GM23338 (cell line): ENCODE measurements at regions not wholly inside any gene's neighbourhood (a gene's known extent, or its start where the extent isn't known, plus 50 kb on each side); places are given as distances from the start of the nearest gene placed in this dataset.

Experiments
- ATAC-seq: fragments of 200-7000 bp; cut with Tn5 transposase; 3 replicates; pipeline ENCODE4 v1.9.1; 2020
- DNase-seq: peaks from one replicate; pipeline ENCODE4 v3.0.0-alpha.2; 2015; ENCODE audit warnings: low spot score
- H2AFZ ChIP-seq: fragments of 200-600 bp; sonication (generic); 2 replicates; pipeline ENCODE4 v1.8.0; 2016; ENCODE audit warnings: antibody characterized with exemption, mild to moderate bottlenecking, moderate library complexity
- H3F3A ChIP-seq: fragments of 200-600 bp; sonication (generic); replicated peaks from 2 replicates; pipeline ENCODE4 v1.8.0; 2017; ENCODE audit warnings: antibody characterized with exemption, mixed run types, low read depth
- H3K27ac ChIP-seq: fragments of 200-600 bp; sonication (generic); 2 replicates; pipeline ENCODE4 v1.6.1; 2016; ENCODE audit warnings: low read depth
- H3K27me3 ChIP-seq: fragments of 200-600 bp; sonication (generic); 2 replicates; pipeline ENCODE4 v1.8.0; 2016; ENCODE audit warnings: mild to moderate bottlenecking, mixed run types, moderate library complexity; ENCODE audit not compliant: insufficient read depth
- H3K36me3 ChIP-seq: fragments of 200-600 bp; sonication (generic); 2 replicates; pipeline ENCODE4 v1.8.0; 2016; ENCODE audit warnings: mild to moderate bottlenecking; ENCODE audit not compliant: insufficient read depth
- H3K4me1 ChIP-seq: fragments of 200-600 bp; sonication (generic); 2 replicates; pipeline ENCODE4 v1.8.0; 2016; ENCODE audit warnings: mild to moderate bottlenecking, moderate library complexity; ENCODE audit not compliant: insufficient read depth
- H3K4me2 ChIP-seq: fragments of 200-600 bp; sonication (generic); 2 replicates; pipeline ENCODE4 v1.7.1; 2017; ENCODE audit warnings: mixed run types
- H3K4me3 ChIP-seq: fragments of 200-600 bp; sonication (generic); 2 replicates; pipeline ENCODE4 v1.6.1; 2016; ENCODE audit warnings: mixed run types
- H3K79me2 ChIP-seq: fragments of 200-600 bp; sonication (generic); replicated peaks from 2 replicates; pipeline ENCODE4 v1.8.0; 2017; ENCODE audit warnings: mild to moderate bottlenecking; ENCODE audit not compliant: insufficient read depth
- H3K9me2 ChIP-seq: fragments of 200-600 bp; sonication (generic); 2 replicates; pipeline ENCODE4 v1.8.0; 2017; ENCODE audit not compliant: insufficient read depth
- H4K20me1 ChIP-seq: fragments of 200-600 bp; sonication (generic); replicated peaks from 2 replicates; pipeline ENCODE4 v1.8.0; 2017; ENCODE audit warnings: mild to moderate bottlenecking; ENCODE audit not compliant: insufficient read depth
- H3K27ac Mint-ChIP-seq: 2 replicates; pipeline ENCODE4 v1.8.0; 2020; ENCODE audit warnings: inconsistent platforms, mild to moderate bottlenecking, moderate library complexity, mixed read lengths
- H3K27me3 Mint-ChIP-seq: 3 replicates; pipeline ENCODE4 v1.8.0; 2022; ENCODE audit warnings: low read depth, mild to moderate bottlenecking, moderate library complexity, mixed read lengths, inconsistent platforms; ENCODE audit not compliant: insufficient read depth, poor library complexity
- H3K36me3 Mint-ChIP-seq: 3 replicates; pipeline ENCODE4 v1.8.0; 2021; ENCODE audit warnings: low read depth, mild to moderate bottlenecking, inconsistent platforms, moderate library complexity, mixed read lengths
- H3K4me1 Mint-ChIP-seq: 3 replicates; pipeline ENCODE4 v1.8.0; 2020; ENCODE audit warnings: mild to moderate bottlenecking, inconsistent platforms, mixed read lengths
- H3K4me3 Mint-ChIP-seq: 3 replicates; pipeline ENCODE4 v1.8.0; 2021; ENCODE audit warnings: moderate library complexity, mild to moderate bottlenecking, inconsistent platforms, mixed read lengths
- H3K9me3 Mint-ChIP-seq: 3 replicates; pipeline ENCODE4 v1.8.0; 2020; ENCODE audit warnings: moderate library complexity, mild to moderate bottlenecking, inconsistent platforms, mixed read lengths
- CREB1 ChIP-seq: fragments of 250-450 bp; sonication (Bioruptor Pico); IDR thresholded peaks from 2 replicates; pipeline ENCODE4 v1.5.0; 2020; ENCODE audit warnings: low read depth, mild to moderate bottlenecking, moderate library complexity
- ETS1 ChIP-seq: IDR thresholded peaks from 2 replicates; pipeline ENCODE4 v1.6.1; 2016; ENCODE audit warnings: antibody characterized with exemption
- EZH2 ChIP-seq: fragments of 200-600 bp; sonication (generic); IDR thresholded peaks from one replicate; pipeline ENCODE4 v1.8.0; 2017; ENCODE audit warnings: antibody characterized with exemption, mild to moderate bottlenecking, low read depth; ENCODE audit not compliant: unreplicated experiment
- JUNB ChIP-seq: IDR thresholded peaks from one replicate; pipeline ENCODE4 v1.6.1; 2016; ENCODE audit warnings: antibody characterized with exemption; ENCODE audit not compliant: unreplicated experiment
- POLR2AphosphoS5 ChIP-seq: IDR thresholded peaks from 2 replicates; pipeline ENCODE4 v1.6.1; 2016; ENCODE audit warnings: antibody characterized with exemption, low read depth
- ZNF114 ChIP-seq: fragments of 250-450 bp; sonication (Bioruptor Pico); IDR thresholded peaks from 2 replicates; pipeline ENCODE4 v1.5.0; 2020; ENCODE audit warnings: mild to moderate bottlenecking, moderate library complexity
- ZNF331 ChIP-seq: fragments of 250-450 bp; sonication (Bioruptor Pico); IDR thresholded peaks from 2 replicates; pipeline ENCODE4 v1.5.0; 2020; ENCODE audit warnings: low read depth, mild to moderate bottlenecking, moderate library complexity
- TF ChIP-seq, protein P1 (sequence below): fragments of 250-450 bp; sonication (Bioruptor Pico); IDR thresholded peaks from 2 replicates; pipeline ENCODE4 v1.5.0; 2020; ENCODE audit warnings: mild to moderate bottlenecking, moderate library complexity
- TF ChIP-seq, protein P2 (sequence below): IDR thresholded peaks from one replicate; pipeline ENCODE4 v1.6.1; 2018; ENCODE audit warnings: antibody characterized with exemption; ENCODE audit not compliant: unreplicated experiment
- TF ChIP-seq, protein P3 (sequence below), 2 experiments: fragments of 200-600 bp in 1 of 2; sonication (generic) in 1 of 2; conservative IDR thresholded peaks; 2 replicates each; pipeline versions ENCODE4 v1.5.1 to v1.6.1; 2016 to 2017; ENCODE audit warnings: antibody characterized with exemption in 2 of 2, low read depth in 2 of 2, mild to moderate bottlenecking in 2 of 2, moderate library complexity in 1 of 2

GRCh38 chr22:34308101-34308500, 387.8 kb upstream of the LARGE1 start:
- Histone ChIP-seq H3K4me3 (no peak overlapping the region), H3K27me3 (no peaks in the 10 kb centered on the region), H3F3A (no peaks in the 10 kb centered on the region), H3K27ac (no peak overlapping the region), H4K20me1 (no peaks in the 10 kb centered on the region), H3K79me2 (no peaks in the 10 kb centered on the region), H3K4me1 (no peaks in the 10 kb centered on the region), H3K4me2 (no peak overlapping the region), H3K36me3 (no peaks in the 10 kb centered on the region), H3K9me2 (peaks cover 3% of the 10 kb centered on the region; the same call in 1 of the 2 replicates), H2AFZ (no peak overlapping the region)
- H3K4me1 Mint-ChIP-seq, result no peaks in the 10 kb centered on the region
- peaks cover 86% of the 10 kb centered on the region for H3K9me3 Mint-ChIP-seq
- ATAC-seq (no peak), DNase-seq (no peak)
- no peak for TF ChIP-seq CREB1 (CRISPR knock-in tag)
- TF ChIP-seq, protein P1, sequence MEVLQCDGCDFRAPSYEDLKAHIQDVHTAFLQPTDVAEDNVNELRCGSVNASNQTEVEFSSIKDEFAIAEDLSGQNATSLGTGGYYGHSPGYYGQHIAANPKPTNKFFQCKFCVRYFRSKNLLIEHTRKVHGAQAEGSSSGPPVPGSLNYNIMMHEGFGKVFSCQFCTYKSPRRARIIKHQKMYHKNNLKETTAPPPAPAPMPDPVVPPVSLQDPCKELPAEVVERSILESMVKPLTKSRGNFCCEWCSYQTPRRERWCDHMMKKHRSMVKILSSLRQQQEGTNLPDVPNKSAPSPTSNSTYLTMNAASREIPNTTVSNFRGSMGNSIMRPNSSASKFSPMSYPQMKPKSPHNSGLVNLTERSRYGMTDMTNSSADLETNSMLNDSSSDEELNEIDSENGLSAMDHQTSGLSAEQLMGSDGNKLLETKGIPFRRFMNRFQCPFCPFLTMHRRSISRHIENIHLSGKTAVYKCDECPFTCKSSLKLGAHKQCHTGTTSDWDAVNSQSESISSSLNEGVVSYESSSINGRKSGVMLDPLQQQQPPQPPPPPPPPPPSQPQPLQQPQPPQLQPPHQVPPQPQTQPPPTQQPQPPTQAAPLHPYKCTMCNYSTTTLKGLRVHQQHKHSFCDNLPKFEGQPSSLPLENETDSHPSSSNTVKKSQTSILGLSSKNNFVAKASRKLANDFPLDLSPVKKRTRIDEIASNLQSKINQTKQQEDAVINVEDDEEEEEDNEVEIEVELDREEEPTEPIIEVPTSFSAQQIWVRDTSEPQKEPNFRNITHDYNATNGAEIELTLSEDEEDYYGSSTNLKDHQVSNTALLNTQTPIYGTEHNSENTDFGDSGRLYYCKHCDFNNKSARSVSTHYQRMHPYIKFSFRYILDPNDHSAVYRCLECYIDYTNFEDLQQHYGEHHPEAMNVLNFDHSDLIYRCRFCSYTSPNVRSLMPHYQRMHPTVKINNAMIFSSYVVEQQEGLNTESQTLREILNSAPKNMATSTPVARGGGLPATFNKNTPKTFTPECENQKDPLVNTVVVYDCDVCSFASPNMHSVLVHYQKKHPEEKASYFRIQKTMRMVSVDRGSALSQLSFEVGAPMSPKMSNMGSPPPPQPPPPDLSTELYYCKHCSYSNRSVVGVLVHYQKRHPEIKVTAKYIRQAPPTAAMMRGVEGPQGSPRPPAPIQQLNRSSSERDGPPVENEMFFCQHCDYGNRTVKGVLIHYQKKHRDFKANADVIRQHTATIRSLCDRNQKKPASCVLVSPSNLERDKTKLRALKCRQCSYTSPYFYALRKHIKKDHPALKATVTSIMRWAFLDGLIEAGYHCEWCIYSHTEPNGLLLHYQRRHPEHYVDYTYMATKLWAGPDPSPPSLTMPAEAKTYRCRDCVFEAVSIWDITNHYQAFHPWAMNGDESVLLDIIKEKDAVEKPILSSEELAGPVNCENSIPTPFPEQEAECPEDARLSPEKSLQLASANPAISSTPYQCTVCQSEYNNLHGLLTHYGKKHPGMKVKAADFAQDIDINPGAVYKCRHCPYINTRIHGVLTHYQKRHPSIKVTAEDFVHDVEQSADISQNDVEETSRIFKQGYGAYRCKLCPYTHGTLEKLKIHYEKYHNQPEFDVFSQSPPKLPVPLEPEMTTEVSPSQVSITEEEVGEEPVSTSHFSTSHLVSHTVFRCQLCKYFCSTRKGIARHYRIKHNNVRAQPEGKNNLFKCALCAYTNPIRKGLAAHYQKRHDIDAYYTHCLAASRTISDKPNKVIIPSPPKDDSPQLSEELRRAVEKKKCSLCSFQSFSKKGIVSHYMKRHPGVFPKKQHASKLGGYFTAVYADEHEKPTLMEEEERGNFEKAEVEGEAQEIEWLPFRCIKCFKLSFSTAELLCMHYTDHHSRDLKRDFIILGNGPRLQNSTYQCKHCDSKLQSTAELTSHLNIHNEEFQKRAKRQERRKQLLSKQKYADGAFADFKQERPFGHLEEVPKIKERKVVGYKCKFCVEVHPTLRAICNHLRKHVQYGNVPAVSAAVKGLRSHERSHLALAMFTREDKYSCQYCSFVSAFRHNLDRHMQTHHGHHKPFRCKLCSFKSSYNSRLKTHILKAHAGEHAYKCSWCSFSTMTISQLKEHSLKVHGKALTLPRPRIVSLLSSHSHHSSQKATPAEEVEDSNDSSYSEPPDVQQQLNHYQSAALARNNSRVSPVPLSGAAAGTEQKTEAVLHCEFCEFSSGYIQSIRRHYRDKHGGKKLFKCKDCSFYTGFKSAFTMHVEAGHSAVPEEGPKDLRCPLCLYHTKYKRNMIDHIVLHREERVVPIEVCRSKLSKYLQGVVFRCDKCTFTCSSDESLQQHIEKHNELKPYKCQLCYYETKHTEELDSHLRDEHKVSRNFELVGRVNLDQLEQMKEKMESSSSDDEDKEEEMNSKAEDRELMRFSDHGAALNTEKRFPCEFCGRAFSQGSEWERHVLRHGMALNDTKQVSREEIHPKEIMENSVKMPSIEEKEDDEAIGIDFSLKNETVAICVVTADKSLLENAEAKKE, result no peak
- TF ChIP-seq, protein P2, sequence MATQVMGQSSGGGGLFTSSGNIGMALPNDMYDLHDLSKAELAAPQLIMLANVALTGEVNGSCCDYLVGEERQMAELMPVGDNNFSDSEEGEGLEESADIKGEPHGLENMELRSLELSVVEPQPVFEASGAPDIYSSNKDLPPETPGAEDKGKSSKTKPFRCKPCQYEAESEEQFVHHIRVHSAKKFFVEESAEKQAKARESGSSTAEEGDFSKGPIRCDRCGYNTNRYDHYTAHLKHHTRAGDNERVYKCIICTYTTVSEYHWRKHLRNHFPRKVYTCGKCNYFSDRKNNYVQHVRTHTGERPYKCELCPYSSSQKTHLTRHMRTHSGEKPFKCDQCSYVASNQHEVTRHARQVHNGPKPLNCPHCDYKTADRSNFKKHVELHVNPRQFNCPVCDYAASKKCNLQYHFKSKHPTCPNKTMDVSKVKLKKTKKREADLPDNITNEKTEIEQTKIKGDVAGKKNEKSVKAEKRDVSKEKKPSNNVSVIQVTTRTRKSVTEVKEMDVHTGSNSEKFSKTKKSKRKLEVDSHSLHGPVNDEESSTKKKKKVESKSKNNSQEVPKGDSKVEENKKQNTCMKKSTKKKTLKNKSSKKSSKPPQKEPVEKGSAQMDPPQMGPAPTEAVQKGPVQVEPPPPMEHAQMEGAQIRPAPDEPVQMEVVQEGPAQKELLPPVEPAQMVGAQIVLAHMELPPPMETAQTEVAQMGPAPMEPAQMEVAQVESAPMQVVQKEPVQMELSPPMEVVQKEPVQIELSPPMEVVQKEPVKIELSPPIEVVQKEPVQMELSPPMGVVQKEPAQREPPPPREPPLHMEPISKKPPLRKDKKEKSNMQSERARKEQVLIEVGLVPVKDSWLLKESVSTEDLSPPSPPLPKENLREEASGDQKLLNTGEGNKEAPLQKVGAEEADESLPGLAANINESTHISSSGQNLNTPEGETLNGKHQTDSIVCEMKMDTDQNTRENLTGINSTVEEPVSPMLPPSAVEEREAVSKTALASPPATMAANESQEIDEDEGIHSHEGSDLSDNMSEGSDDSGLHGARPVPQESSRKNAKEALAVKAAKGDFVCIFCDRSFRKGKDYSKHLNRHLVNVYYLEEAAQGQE, result no peak
- TF ChIP-seq, protein P3, sequence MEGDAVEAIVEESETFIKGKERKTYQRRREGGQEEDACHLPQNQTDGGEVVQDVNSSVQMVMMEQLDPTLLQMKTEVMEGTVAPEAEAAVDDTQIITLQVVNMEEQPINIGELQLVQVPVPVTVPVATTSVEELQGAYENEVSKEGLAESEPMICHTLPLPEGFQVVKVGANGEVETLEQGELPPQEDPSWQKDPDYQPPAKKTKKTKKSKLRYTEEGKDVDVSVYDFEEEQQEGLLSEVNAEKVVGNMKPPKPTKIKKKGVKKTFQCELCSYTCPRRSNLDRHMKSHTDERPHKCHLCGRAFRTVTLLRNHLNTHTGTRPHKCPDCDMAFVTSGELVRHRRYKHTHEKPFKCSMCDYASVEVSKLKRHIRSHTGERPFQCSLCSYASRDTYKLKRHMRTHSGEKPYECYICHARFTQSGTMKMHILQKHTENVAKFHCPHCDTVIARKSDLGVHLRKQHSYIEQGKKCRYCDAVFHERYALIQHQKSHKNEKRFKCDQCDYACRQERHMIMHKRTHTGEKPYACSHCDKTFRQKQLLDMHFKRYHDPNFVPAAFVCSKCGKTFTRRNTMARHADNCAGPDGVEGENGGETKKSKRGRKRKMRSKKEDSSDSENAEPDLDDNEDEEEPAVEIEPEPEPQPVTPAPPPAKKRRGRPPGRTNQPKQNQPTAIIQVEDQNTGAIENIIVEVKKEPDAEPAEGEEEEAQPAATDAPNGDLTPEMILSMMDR (conservative IDR thresholded peaks at IDR 0.05; ENCODE audit: low read depth in 2 of 2), result no peak
- no peak for TF ChIP-seq ZNF114 (CRISPR knock-in tag)
- TF ChIP-seq EZH2, result no peak
- TF ChIP-seq ZNF331 (CRISPR knock-in tag), result no peak
- no peak for TF ChIP-seq ETS1
- TF ChIP-seq JUNB, result no peak
- TF ChIP-seq POLR2AphosphoS5, result no peak
- peaks cover 5% of the 10 kb centered on the region for H3K27me3 Mint-ChIP-seq
- H3K36me3 Mint-ChIP-seq, result peaks cover 8% of the 10 kb centered on the region; the same call in 1 of the 3 replicates
- H3K4me3 Mint-ChIP-seq, result no peak overlapping the region
- H3K27ac Mint-ChIP-seq, result no peak overlapping the region
